HEK293 (cell line): ENCODE measurements at regions not wholly inside any gene's neighbourhood (a gene's known extent, or its start where the extent isn't known, plus 50 kb on each side); places are given as distances from the start of the nearest gene placed in this dataset.
"Not testable (repeated sequence)": the region's sequence is repeated elsewhere in the genome, so short reads cannot be mapped to it uniquely, and the experiment has no call there.

Experiments used
- CTCF ChIA-PET: fragments of 350-600 bp; formaldehyde crosslinking; extraction: SDS; loops from one replicate; lab custom pipeline; 2021; ENCODE audit warnings: antibody characterized with exemption; lab: Yijun Ruan, JAX
- POLR2A ChIA-PET: fragments of 300-600 bp; formaldehyde crosslinking; extraction: SDS; loops from one replicate; lab custom pipeline; 2020; ENCODE audit warnings: antibody characterized with exemption, inconsistent platforms; lab: Yijun Ruan, JAX
- H3K27ac ChIP-seq: fragments of 200-500 bp; sonication (Bioruptor generic); 2 replicates; pipeline ENCODE4 v1.5.1; 2014; ENCODE audit warnings: low read depth, low read length, control low read depth, inconsistent platforms; ENCODE audit errors: extremely low read depth
- H3K36me3 ChIP-seq, 2 experiments: fragments of 200-500 bp in 1 of 2; sonication (Bioruptor generic) in 1 of 2; 1 replicate in 1 of 2; 2 replicates in 1 of 2; pipeline ENCODE4 v1.5.1; 2014 to 2017; ENCODE audit warnings: inconsistent platforms in 2 of 2, low read length in 2 of 2; ENCODE audit not compliant: control insufficient read depth in 2 of 2, insufficient read depth in 1 of 2
- H3K4me1 ChIP-seq: fragments of 200-500 bp; sonication (Bioruptor generic); 2 replicates; pipeline ENCODE4 v1.5.1; 2014; ENCODE audit warnings: mild to moderate bottlenecking, low read length, inconsistent platforms; ENCODE audit not compliant: control insufficient read depth, insufficient read depth
- H3K4me3 ChIP-seq: 2 replicates; pipeline ENCODE4 v1.5.1; 2011; ENCODE audit warnings: low read depth, mild to moderate bottlenecking, control low read depth, low read length, moderate library complexity
- H3K9me3 ChIP-seq: fragments of 200-500 bp; sonication (Bioruptor generic); 2 replicates; pipeline ENCODE4 v1.5.1; 2014; ENCODE audit warnings: low read depth, low read length, inconsistent platforms; ENCODE audit not compliant: control insufficient read depth, insufficient read depth
- EGR2 ChIP-seq: fragments of 450-650 bp; formaldehyde crosslinking; IDR thresholded peaks from 2 replicates; pipeline ENCODE4 v1.5.1; 2016; ENCODE audit warnings: low read depth, missing biosample characterization, missing genetic modification characterization
- SCRT2 ChIP-seq: fragments of 450-650 bp; formaldehyde crosslinking; IDR thresholded peaks from 2 replicates; pipeline ENCODE4 v1.5.1; 2016; ENCODE audit warnings: missing biosample characterization, missing genetic modification characterization
- ZNF302 ChIP-seq: fragments of 450-650 bp; formaldehyde crosslinking; IDR thresholded peaks from 2 replicates; pipeline ENCODE4 v1.5.1; 2016; ENCODE audit warnings: missing biosample characterization, missing genetic modification characterization, low read depth
- ZNF660 ChIP-seq: fragments of 450-650 bp; IDR thresholded peaks from 2 replicates; pipeline ENCODE4 v1.5.1; 2018; ENCODE audit warnings: missing biosample characterization, mild to moderate bottlenecking, missing genetic modification characterization
- ZNF747 ChIP-seq: fragments of 450-650 bp; formaldehyde crosslinking; IDR thresholded peaks from 2 replicates; pipeline ENCODE4 v1.5.1; 2016; ENCODE audit warnings: missing biosample characterization, missing genetic modification characterization
- ZSCAN23 ChIP-seq: fragments of 450-650 bp; formaldehyde crosslinking; IDR thresholded peaks from 2 replicates; pipeline ENCODE4 v1.5.1; 2016; ENCODE audit warnings: missing biosample characterization, missing genetic modification characterization
- TF ChIP-seq, protein P1 (sequence below): fragments of 450-650 bp; formaldehyde crosslinking; IDR thresholded peaks from 2 replicates; pipeline ENCODE4 v1.5.1; 2016; ENCODE audit warnings: missing biosample characterization, missing genetic modification characterization, low read depth
- TF ChIP-seq, protein P2 (sequence below): fragments of 450-650 bp; formaldehyde crosslinking; IDR thresholded peaks from 2 replicates; pipeline ENCODE4 v1.5.1; 2016; ENCODE audit warnings: missing biosample characterization, missing genetic modification characterization
- TF ChIP-seq, protein P3 (sequence below): fragments of 450-650 bp; formaldehyde crosslinking; conservative IDR thresholded peaks from 2 replicates; pipeline ENCODE4 v1.5.1; 2016; ENCODE audit warnings: low read depth, missing biosample characterization, missing genetic modification characterization
- TF ChIP-seq, protein P4 (sequence below): fragments of 450-650 bp; formaldehyde crosslinking; conservative IDR thresholded peaks from 2 replicates; pipeline ENCODE4 v1.5.1; 2016; ENCODE audit warnings: low read depth, missing biosample characterization, missing genetic modification characterization

DNA sequence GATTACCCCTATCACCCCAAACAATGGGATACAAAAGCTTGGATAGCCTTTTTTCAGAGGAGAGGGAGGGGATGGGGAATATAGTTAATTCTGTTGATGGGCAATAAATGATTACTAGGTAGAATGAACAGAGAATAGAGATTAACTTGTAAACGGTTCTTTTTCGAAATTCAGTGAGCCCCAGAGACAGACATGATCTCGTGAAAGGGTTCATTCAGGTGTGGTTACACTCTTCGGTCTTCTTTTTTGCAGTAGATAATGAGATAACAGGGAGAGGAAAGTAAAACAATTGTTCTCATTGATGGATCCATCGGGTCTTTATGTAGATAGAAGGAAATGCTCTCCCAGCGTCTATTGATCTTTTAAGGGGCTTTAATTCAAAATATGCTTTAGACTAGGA is 69.3 kb upstream of the RASSF8 start (continued):
- TF ChIP-seq ZNF302 (tag by site-specific recombination) (no peak), SCRT2 (tag by site-specific recombination) (no peak), ZNF660 (no peak), ZSCAN23 (tag by site-specific recombination) (no peak), ZNF747 (tag by site-specific recombination) (no peak), EGR2 (tag by site-specific recombination) (no peak)
- TF ChIP-seq, protein P1, sequence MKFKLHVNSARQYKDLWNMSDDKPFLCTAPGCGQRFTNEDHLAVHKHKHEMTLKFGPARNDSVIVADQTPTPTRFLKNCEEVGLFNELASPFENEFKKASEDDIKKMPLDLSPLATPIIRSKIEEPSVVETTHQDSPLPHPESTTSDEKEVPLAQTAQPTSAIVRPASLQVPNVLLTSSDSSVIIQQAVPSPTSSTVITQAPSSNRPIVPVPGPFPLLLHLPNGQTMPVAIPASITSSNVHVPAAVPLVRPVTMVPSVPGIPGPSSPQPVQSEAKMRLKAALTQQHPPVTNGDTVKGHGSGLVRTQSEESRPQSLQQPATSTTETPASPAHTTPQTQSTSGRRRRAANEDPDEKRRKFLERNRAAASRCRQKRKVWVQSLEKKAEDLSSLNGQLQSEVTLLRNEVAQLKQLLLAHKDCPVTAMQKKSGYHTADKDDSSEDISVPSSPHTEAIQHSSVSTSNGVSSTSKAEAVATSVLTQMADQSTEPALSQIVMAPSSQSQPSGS: no peak
- TF ChIP-seq, protein P2, sequence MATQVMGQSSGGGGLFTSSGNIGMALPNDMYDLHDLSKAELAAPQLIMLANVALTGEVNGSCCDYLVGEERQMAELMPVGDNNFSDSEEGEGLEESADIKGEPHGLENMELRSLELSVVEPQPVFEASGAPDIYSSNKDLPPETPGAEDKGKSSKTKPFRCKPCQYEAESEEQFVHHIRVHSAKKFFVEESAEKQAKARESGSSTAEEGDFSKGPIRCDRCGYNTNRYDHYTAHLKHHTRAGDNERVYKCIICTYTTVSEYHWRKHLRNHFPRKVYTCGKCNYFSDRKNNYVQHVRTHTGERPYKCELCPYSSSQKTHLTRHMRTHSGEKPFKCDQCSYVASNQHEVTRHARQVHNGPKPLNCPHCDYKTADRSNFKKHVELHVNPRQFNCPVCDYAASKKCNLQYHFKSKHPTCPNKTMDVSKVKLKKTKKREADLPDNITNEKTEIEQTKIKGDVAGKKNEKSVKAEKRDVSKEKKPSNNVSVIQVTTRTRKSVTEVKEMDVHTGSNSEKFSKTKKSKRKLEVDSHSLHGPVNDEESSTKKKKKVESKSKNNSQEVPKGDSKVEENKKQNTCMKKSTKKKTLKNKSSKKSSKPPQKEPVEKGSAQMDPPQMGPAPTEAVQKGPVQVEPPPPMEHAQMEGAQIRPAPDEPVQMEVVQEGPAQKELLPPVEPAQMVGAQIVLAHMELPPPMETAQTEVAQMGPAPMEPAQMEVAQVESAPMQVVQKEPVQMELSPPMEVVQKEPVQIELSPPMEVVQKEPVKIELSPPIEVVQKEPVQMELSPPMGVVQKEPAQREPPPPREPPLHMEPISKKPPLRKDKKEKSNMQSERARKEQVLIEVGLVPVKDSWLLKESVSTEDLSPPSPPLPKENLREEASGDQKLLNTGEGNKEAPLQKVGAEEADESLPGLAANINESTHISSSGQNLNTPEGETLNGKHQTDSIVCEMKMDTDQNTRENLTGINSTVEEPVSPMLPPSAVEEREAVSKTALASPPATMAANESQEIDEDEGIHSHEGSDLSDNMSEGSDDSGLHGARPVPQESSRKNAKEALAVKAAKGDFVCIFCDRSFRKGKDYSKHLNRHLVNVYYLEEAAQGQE (tag by site-specific recombination): no peak
- TF ChIP-seq, protein P3, sequence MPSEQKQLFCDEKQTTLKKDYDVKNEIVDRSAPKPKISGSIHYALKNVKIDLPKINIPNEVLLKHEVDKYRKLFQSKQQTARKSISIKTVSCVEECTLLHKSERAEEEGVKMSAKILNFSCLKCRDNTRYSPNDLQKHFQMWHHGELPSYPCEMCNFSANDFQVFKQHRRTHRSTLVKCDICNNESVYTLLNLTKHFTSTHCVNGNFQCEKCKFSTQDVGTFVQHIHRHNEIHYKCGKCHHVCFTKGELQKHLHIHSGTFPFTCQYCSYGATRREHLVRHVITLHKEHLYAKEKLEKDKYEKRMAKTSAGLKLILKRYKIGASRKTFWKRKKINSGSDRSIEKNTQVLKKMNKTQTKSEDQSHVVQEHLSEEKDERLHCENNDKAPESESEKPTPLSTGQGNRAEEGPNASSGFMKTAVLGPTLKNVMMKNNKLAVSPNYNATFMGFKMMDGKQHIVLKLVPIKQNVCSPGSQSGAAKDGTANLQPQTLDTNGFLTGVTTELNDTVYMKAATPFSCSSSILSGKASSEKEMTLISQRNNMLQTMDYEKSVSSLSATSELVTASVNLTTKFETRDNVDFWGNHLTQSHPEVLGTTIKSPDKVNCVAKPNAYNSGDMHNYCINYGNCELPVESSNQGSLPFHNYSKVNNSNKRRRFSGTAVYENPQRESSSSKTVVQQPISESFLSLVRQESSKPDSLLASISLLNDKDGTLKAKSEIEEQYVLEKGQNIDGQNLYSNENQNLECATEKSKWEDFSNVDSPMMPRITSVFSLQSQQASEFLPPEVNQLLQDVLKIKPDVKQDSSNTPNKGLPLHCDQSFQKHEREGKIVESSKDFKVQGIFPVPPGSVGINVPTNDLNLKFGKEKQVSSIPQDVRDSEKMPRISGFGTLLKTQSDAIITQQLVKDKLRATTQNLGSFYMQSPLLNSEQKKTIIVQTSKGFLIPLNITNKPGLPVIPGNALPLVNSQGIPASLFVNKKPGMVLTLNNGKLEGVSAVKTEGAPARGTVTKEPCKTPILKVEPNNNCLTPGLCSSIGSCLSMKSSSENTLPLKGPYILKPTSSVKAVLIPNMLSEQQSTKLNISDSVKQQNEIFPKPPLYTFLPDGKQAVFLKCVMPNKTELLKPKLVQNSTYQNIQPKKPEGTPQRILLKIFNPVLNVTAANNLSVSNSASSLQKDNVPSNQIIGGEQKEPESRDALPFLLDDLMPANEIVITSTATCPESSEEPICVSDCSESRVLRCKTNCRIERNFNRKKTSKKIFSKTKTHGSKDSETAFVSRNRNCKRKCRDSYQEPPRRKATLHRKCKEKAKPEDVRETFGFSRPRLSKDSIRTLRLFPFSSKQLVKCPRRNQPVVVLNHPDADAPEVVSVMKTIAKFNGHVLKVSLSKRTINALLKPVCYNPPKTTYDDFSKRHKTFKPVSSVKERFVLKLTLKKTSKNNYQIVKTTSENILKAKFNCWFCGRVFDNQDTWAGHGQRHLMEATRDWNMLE: no peak
- TF ChIP-seq, protein P4, sequence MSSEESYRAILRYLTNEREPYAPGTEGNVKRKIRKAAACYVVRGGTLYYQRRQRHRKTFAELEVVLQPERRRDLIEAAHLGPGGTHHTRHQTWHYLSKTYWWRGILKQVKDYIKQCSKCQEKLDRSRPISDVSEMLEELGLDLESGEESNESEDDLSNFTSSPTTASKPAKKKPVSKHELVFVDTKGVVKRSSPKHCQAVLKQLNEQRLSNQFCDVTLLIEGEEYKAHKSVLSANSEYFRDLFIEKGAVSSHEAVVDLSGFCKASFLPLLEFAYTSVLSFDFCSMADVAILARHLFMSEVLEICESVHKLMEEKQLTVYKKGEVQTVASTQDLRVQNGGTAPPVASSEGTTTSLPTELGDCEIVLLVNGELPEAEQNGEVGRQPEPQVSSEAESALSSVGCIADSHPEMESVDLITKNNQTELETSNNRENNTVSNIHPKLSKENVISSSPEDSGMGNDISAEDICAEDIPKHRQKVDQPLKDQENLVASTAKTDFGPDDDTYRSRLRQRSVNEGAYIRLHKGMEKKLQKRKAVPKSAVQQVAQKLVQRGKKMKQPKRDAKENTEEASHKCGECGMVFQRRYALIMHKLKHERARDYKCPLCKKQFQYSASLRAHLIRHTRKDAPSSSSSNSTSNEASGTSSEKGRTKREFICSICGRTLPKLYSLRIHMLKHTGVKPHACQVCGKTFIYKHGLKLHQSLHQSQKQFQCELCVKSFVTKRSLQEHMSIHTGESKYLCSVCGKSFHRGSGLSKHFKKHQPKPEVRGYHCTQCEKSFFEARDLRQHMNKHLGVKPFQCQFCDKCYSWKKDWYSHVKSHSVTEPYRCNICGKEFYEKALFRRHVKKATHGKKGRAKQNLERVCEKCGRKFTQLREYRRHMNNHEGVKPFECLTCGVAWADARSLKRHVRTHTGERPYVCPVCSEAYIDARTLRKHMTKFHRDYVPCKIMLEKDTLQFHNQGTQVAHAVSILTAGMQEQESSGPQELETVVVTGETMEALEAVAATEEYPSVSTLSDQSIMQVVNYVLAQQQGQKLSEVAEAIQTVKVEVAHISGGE (tag by site-specific recombination): no peak
- TF ChIP-seq, all 188 proteins: peak for 0

DNA sequence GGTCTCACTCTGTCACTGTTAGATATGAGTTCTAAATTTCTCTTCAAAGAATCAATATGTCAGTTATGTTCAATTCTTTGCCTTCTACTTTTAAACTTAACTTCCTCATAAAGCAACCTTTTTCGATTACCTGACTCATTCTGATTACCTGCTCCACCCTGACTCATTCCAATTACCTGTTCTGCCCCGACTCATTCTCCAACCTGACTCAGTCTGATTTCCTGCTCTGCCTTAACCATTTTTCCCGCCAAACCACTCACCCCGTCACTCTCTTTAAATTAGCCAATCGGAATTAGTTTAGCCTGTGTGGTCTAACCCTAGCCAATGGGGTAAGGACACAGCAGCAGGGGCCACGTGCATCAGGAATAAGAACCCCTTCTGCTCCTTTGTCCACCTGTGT is 67.4 kb upstream of the RASSF8 start:
- POLR2A ChIA-PET, CTCF ChIA-PET, H3K9me3 ChIP-seq, H3K27ac ChIP-seq, H3K36me3 ChIP-seq, H3K4me3 ChIP-seq, H3K4me1 ChIP-seq: not testable (repeated sequence)
